Muscle layer of duodenum (tissue), 2 donors: ENCODE measurements at regions not wholly inside any gene's neighbourhood (a gene's known extent, or its start where the extent isn't known, plus 50 kb on each side); places are given as distances from the start of the nearest gene placed in this dataset.
A peak's percentile ranks its signal among the peaks of the same experiment; 100 is the strongest.
"Not testable (repeated sequence)": the region's sequence is repeated elsewhere in the genome, so short reads cannot be mapped to it uniquely, and the experiment has no call there.

Experiments used
- H3K27ac ChIP-seq: one replicate; pipeline ENCODE4 v1.7.0; 2013; ENCODE audit warnings: mild to moderate bottlenecking, low read length
- H3K27me3 ChIP-seq: one replicate; pipeline ENCODE4 v1.7.0; 2013; ENCODE audit warnings: low read depth, mild to moderate bottlenecking, control low read depth, low read length
- H3K36me3 ChIP-seq, 2 donors: one replicate each; pipeline ENCODE4 v1.7.0; 2013; ENCODE audit warnings: low read length in 2 of 2, control low read depth in 1 of 2, mild to moderate bottlenecking in 1 of 2; ENCODE audit not compliant: insufficient read depth in 2 of 2, control insufficient read depth in 1 of 2
- H3K4me1 ChIP-seq, 2 donors: one replicate each; pipeline ENCODE4 v1.7.0; 2013; ENCODE audit warnings: low read length in 2 of 2, mild to moderate bottlenecking in 2 of 2, control low read depth in 1 of 2, moderate library complexity in 1 of 2; ENCODE audit not compliant: insufficient read depth in 2 of 2, control insufficient read depth in 1 of 2
- H3K4me3 ChIP-seq, 2 donors: one replicate each; pipeline ENCODE4 v1.7.0; 2013; ENCODE audit warnings: low read length in 2 of 2, low read depth in 1 of 2, mild to moderate bottlenecking in 1 of 2
- H3K9me3 ChIP-seq, 2 donors: one replicate each; pipeline ENCODE4 v1.7.0; 2013; ENCODE audit warnings: low read length in 2 of 2, control low read depth in 1 of 2, mild to moderate bottlenecking in 1 of 2; ENCODE audit not compliant: control insufficient read depth in 1 of 2
- donor health status: healthy.

DNA sequence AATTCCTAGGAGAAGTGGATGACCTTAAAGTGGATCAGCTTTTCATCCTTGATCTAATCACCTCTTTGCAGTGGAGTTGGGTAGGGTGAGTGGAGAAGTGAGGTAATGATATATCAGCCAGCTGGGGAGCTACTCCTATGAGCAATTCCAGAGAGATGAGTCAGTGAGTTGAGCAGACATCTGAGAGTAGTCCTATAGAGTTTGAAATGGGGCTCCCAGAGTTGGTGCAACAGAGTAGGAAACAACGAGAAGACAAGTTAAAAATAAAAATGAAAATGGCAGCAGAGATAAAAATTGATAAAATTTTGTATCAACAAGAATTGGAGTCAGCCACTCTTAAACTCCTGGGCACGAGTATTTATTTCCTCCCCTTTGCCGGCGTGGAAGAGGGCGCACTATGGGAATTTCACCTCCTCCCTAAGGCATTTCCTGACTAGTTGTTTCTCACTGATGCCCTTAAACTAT is 150.8 kb upstream of the DPH6 start:
- Histone ChIP-seq H3K27me3 (no peaks in the 10 kb centered on the region), H3K27ac (no peak overlapping the region), H3K4me3 (no peak overlapping the region)

DNA sequence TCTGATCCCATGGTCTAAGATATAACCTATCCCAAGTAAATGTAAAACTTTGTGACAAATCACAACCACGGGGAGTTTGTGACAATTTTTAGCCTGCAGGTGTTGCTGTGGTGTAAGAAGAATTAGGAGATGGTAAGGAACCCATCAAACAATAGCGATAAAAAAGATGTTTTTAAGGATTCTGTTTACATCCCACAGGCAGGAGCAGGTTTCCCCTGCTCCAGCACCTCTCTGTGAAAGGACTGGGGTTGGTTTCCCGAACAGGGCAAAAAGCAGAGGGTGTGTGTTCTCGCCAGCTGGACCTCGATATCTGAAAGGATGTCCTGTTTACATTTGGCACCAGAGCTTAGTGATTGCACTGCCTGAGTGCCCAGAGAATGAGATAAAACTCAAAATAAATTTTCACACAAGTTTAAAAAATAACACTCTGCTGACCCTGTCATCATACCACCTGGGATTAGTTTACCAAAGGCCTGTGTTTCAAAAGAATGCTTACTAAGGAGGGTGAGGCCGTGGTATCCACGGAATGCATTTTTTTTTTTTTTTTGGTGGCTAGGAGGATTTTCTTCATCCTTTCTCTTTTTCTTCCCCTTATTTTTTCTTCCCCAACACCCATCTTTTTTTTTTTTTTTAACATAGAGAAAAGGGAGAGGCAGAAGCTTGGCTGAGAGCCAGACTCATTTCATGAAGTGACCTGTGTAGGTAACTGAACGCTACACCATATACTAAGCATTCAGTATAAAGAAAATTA is 151.8 kb upstream of the DPH6 start:
- H3K4me3 ChIP-seq, result no peak overlapping the region
- no peaks in the 10 kb centered on the region for H3K27me3 ChIP-seq
- H3K27ac ChIP-seq, result no peak overlapping the region
- H3K36me3 ChIP-seq, result no peaks in the 10 kb centered on the region
- peaks cover 6 to 20% of the 10 kb centered on the region in 2 donors for H3K4me1 ChIP-seq
- H3K9me3 ChIP-seq, result no peaks in the 10 kb centered on the region

More for the DNA sequence above, 150.8 kb upstream of the DPH6 start:
- H3K9me3 ChIP-seq, result no peaks in the 10 kb centered on the region
- H3K36me3 ChIP-seq, result no peaks in the 10 kb centered on the region
- peaks cover 6 to 25% of the 10 kb centered on the region in 2 donors for H3K4me1 ChIP-seq

DNA sequence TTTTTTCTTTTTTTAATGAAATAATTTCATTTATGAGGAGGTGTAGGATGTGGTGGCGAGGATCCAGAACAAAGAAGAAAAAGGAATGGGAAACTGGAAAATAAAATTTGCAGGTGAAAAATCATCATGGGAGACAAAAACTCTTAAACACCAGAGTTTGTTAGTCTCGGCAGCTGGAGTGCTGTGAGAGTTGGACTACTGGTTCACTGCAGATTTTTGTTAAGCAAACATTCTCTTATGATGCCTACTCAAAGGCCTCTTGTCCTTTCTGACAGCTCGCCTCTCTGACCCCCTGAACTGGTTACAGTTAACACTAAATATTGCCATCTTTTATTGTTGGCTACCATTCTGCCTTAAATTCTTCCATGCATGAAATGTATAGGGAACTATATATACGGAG is 152.4 kb upstream of the DPH6 start:
- Histone ChIP-seq H3K36me3 (no peaks in the 10 kb centered on the region), H3K27ac (no peak overlapping the region)

DNA sequence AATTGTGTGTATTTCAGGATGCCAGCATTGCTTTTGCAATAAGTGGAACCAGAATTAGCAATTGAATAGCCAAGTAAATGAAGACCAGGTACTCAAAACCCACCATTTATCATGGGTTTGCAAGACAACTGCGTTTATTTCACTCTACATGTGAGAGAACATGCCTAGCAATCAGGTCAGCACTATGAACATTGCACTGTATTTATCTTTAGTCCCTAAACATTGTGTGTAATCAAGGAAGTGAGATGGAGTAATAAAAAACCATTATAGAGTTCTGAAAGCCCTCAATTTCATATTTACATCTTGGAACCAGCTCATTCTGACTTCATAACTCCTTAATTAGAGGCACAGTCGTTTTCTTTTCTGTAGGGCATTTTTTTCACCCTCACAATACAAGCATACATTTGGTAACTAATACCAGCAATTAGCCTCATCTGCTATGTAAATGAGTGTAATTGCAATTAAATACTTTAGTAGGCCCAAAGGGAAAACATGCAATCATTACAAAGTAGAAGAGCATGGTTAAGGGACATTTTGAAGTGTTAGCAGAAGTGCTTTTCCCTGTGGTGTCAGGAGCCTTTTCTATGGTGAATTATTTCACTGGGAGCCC is 153.1 kb upstream of the DPH6 start:
- no peaks in the 10 kb centered on the region for H3K9me3 ChIP-seq
- no peaks in the 10 kb centered on the region for H3K36me3 ChIP-seq
- H3K4me3 ChIP-seq, result no peak overlapping the region
- H3K4me1 ChIP-seq, result peaks cover 6 to 10% of the 10 kb centered on the region in 2 donors
- H3K27ac ChIP-seq, result no peak overlapping the region
- H3K27me3 ChIP-seq, result no peaks in the 10 kb centered on the region

More for the DNA sequence above, 152.4 kb upstream of the DPH6 start:
- Histone ChIP-seq H3K9me3 (no peaks in the 10 kb centered on the region), H3K4me1 (peaks cover 6 to 16% of the 10 kb centered on the region in 2 donors), H3K4me3 (no peak overlapping the region), H3K27me3 (no peaks in the 10 kb centered on the region)

DNA sequence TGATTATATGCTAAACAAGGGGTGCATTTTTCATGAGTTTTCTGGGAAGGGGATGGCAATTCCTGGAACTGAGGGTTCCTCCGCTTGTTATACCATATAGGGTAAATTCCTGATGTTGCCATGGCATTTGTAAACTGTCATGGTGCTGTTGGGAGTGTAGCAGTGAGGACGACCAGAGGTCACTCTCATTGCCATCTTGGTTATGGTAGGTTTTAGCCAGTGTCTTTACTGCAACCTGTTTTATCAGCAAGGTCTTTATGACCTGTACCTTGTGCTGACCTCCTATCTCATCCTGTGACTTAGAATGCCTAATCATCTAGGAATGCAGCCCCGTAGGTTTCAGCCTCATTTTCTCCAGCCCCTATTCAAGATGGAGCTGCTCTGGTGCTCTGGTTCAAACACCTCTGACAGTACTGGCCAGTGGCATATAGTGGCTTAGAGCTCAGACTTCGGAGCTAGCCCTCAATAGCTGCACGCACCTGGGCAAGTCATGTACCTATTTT is 154.2 kb upstream of the DPH6 start:
- H3K4me1 ChIP-seq, result peaks cover 6 to 14% of the 10 kb centered on the region in 2 donors
- H3K27me3 ChIP-seq, H3K4me3 ChIP-seq, H3K27ac ChIP-seq, H3K9me3 ChIP-seq, H3K36me3 ChIP-seq: not testable (repeated sequence)

DNA sequence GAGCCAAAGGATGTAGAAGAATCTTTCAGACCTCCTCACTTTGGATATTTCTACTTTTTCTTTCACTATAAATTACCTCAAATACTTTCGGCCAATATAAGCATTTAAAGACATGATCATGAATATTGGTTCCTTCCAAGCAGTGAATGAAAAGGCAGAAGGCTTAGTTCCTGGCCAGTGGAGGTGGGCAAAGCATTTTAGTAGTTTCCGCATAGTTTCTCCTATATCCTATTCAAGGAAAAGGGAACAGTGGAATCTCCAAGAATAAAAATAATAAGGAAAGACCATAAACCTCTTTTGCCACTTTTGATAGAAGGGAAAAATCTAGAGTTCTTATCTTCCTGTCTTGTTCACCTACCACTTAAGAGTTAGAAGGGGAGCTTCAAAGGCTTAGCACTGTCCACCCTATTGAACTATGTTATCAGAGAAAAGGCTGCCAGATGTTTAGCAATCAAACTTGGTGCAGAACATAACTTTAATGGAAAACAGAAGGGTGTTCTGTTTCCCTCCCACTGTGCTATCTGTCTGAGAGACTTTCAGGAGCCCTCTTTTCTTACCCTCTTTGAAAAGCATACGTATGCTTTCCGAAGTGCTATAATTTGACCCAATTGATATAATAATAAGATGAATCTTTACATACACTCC is 155.6 kb upstream of the DPH6 start:
- no peak overlapping the region for H3K27ac ChIP-seq
- no peaks in the 10 kb centered on the region for H3K36me3 ChIP-seq
- no peaks in the 10 kb centered on the region for H3K27me3 ChIP-seq
- H3K4me3 ChIP-seq, result no peak overlapping the region
- H3K9me3 ChIP-seq, result no peaks in the 10 kb centered on the region
- H3K4me1 ChIP-seq, result peaks cover 6 to 27% of the 10 kb centered on the region in 2 donors

DNA sequence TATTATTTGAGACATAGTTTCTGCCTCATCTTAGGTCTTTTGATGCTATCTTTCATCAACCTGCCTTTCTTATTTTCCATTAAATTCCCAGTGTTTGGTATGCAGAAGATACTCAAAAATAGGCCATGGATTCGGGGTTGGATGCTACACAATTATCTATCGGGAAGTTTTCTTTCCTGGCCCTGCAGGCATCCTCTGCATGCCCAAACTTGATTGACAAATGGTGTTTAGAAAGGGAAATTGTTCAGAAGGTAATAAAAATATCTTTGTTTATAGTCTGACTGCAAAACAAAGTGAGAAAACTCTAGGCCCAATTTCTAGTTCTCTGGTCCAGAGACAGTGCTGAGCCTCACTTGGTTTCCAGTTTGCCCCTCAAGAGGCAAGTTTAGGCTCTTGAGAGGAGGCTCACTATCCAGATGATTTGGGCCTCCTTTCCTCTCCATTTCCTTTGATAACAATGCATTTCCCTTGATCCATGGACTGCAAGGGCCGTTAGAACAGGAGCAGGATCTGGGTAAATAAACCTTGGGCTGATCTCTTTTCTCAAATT is 157.1 kb upstream of the DPH6 start:
- Histone ChIP-seq H3K9me3 (no peaks in the 10 kb centered on the region), H3K4me1 (peaks cover 6 to 25% of the 10 kb centered on the region in 2 donors), H3K36me3 (no peaks in the 10 kb centered on the region), H3K27ac (no peak overlapping the region), H3K27me3 (no peaks in the 10 kb centered on the region), H3K4me3 (no peak overlapping the region)

DNA sequence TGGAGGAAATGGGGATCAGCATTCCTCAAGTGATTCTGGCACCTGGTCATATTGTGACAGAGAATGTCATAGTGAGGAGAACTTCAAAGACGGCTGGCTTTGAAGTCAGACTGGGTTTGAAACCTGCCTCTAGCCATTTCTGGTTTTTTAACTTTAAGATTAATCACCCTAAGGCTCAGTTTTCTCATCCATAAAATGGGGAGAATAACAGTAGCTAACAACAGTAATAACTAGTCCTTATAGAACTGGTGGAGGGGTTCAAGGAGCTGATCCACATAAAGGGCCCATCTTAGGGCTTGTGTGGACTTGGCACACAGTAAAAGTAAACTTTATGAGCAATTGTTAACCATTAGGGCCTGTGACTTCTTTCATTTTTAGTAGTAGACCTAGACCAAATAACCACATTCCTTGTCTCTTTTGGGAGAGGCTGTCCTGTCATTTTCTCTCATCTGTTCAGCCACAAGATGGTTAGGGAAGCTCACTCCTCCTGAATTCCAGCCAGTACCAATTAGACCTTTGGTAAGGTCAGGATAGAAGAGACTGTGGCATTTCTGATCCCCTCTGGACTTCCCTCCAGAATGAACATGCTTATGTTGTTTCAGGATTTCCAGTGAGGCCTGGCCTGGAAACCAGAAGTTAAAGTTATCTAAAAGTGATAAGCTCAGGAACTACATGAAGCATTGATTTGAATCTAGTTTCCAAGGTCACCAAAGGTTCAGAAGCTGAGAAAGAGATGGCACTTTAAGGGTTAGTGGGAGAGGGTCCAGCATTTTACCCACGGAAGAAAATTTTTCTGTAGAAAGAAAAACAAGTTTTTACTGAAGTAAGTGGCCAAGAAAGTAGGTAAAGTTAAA is 159.3 kb upstream of the DPH6 start:
- Histone ChIP-seq H3K36me3 (no peaks in the 10 kb centered on the region), H3K4me1 (peaks cover 0 to 19% of the 10 kb centered on the region in 2 donors), H3K27ac (peak overlapping the region; percentile 29), H3K9me3 (no peaks in the 10 kb centered on the region), H3K4me3 (no peak overlapping the region), H3K27me3 (no peaks in the 10 kb centered on the region)

DNA sequence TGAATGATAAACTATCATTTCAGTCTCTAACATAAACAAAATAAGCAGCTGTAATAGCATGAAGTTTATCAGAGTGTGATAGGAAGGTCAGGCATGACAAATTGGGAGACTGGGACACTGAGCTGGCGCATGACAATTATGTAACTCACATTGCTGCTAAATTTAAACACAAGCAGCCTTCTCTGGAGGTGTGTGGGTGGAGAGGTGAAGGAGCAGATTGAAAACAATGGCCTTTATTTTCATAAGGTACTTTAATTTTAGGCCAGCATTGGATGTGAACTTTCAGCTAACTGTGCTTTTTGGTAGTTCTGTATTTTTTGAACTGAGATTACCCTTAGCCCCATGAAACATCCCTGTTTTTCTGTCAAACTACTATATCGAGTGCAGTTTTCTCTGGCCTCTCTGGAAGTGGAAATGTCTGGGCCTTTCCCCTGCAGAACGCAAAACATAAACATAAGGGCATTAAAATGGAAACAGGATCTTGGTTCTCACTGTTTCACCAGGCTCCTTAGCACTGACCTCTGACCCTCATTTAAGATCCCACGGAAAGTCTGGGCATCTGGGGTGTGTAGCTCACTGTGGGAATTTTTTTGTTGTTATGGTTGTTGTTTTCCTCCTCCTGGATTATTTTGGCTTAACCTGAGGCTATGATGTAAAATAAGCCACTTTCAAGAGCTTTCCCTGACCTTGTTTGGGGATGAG is 160.1 kb upstream of the DPH6 start:
- no peaks in the 10 kb centered on the region for H3K9me3 ChIP-seq
- H3K27me3 ChIP-seq, result no peaks in the 10 kb centered on the region
- H3K36me3 ChIP-seq, result no peaks in the 10 kb centered on the region
- peaks cover 0 to 19% of the 10 kb centered on the region in 2 donors for H3K4me1 ChIP-seq
- peak overlapping the region; percentile 29 for H3K27ac ChIP-seq
- H3K4me3 ChIP-seq, result no peak overlapping the region

DNA sequence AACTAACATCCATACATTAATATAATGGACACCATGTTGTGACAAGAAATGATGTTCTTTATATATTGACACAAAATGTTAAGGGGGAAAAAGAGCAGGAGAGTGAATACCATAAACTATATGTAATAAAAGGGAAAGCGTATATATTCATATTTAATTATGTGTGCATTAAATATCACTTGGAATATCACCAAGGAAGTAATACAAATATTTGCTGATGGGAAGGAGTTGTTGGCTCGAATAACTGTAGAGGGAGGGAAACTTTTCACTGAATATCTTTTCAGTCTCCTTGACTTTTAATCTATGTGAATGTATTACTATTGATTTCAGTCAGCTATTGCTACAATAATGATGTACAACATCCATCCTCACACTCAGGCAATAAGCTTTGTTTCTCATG is 167.0 kb upstream of the DPH6 start:
- Histone ChIP-seq H3K4me1 (no peaks in the 10 kb centered on the region), H3K4me3 (no peak overlapping the region), H3K36me3 (no peaks in the 10 kb centered on the region), H3K27ac (no peak overlapping the region), H3K27me3 (no peaks in the 10 kb centered on the region), H3K9me3 (no peaks in the 10 kb centered on the region)
